ENCODE measurements at regions not wholly inside any gene's neighbourhood (a gene's known extent, or its start where the extent isn't known, plus 50 kb on each side); places are given as distances from the start of the nearest gene placed in this dataset.

DNA sequence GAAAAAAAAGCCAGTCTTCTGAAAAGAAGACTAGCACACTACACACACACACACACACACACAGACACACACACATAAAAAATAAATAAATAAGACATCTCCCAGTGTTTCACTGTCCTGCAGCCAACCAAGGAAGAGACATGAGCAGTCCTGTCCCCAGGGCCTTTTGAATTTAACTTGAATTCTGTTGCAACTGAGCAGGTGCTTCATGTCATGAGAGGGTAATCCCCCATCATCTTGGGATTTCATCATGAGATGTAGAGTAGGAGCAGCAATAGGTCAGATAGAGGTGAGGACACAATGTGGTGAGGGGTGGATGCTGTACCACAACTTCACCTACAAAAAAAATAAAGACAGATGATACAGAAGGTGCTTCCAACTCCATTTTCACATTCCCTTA lies 682.2 kb upstream of the TSPY4 start:
- TF ChIP-seq ZNF44 (CRISPR knock-in tag; IDR thresholded peaks at IDR 0.05): no peak
- TF ChIP-seq, protein P1, sequence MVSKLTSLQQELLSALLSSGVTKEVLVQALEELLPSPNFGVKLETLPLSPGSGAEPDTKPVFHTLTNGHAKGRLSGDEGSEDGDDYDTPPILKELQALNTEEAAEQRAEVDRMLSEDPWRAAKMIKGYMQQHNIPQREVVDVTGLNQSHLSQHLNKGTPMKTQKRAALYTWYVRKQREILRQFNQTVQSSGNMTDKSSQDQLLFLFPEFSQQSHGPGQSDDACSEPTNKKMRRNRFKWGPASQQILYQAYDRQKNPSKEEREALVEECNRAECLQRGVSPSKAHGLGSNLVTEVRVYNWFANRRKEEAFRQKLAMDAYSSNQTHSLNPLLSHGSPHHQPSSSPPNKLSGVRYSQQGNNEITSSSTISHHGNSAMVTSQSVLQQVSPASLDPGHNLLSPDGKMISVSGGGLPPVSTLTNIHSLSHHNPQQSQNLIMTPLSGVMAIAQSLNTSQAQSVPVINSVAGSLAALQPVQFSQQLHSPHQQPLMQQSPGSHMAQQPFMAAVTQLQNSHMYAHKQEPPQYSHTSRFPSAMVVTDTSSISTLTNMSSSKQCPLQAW (CRISPR knock-in tag; IDR thresholded peaks at IDR 0.05): no peak

Data from HepG2 (cell line).